ENCODE measurements at regions not wholly inside any gene's neighbourhood (a gene's known extent, or its start where the extent isn't known, plus 50 kb on each side); places are given as distances from the start of the nearest gene placed in this dataset.

- no peak for TF ChIP-seq CTCF (conservative IDR thresholded peaks at IDR 0.05; ENCODE audit: low read depth, low read length)
- DNase-seq (ENCODE audit: low read depth) = no peak
- H3K4me3 ChIP-seq (ENCODE audit: low read length) = no peak overlapping the region
Measured at GRCh38 chr1:157189986-157190982, 52.1 kb upstream of the ETV3 start.

- no peak for DNase-seq (ENCODE audit: low read depth)
- H3K4me3 ChIP-seq (ENCODE audit: low read length) = no peak overlapping the region
- TF ChIP-seq CTCF (conservative IDR thresholded peaks at IDR 0.05; ENCODE audit: low read depth, low read length) = no peak
Measured at GRCh38 chr1:157189096-157189495, 50.9 kb upstream of the ETV3 start.

Measured in retinal pigment epithelial cell (primary cell).